ENCODE measurements at regions not wholly inside any gene's neighbourhood (a gene's known extent, or its start where the extent isn't known, plus 50 kb on each side); places are given as distances from the start of the nearest gene placed in this dataset.

DNA sequence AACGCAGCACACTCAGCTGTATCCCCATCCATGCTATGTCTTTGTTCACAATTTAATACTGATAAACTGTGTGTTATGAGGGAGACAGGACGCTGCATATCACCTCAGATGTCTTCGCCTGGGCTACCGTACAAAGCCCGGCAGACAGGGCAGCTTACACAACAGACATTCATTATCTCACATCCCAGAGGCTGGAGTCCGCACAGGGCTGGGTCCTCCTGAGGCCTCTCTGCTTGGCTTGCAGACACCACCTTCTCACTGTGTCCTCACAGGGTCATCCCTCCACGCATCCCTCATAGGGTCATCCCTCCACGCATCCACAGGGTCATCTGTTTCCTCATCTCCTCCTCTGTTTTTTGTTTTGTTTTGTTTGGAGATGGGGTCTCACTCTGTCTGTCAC, 61.2 kb downstream of the SHANK2 start:
- ATAC-seq (no peak), DNase-seq (no peak)
- Histone ChIP-seq H3K36me3 (ENCODE audit: low read depth) (no peaks in the 10 kb centered on the region), H3K4me1 (ENCODE audit: low read depth) (no peaks in the 10 kb centered on the region), H3K4me3 (no peak overlapping the region), H3K9me3 (no peaks in the 10 kb centered on the region)
- intact Hi-C loops (cut with DNase I, micrococcal nuclease) = no loop called here
- TF ChIP-seq, protein P1, sequence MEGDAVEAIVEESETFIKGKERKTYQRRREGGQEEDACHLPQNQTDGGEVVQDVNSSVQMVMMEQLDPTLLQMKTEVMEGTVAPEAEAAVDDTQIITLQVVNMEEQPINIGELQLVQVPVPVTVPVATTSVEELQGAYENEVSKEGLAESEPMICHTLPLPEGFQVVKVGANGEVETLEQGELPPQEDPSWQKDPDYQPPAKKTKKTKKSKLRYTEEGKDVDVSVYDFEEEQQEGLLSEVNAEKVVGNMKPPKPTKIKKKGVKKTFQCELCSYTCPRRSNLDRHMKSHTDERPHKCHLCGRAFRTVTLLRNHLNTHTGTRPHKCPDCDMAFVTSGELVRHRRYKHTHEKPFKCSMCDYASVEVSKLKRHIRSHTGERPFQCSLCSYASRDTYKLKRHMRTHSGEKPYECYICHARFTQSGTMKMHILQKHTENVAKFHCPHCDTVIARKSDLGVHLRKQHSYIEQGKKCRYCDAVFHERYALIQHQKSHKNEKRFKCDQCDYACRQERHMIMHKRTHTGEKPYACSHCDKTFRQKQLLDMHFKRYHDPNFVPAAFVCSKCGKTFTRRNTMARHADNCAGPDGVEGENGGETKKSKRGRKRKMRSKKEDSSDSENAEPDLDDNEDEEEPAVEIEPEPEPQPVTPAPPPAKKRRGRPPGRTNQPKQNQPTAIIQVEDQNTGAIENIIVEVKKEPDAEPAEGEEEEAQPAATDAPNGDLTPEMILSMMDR (IDR thresholded peaks at IDR 0.05) = no peak

DNA sequence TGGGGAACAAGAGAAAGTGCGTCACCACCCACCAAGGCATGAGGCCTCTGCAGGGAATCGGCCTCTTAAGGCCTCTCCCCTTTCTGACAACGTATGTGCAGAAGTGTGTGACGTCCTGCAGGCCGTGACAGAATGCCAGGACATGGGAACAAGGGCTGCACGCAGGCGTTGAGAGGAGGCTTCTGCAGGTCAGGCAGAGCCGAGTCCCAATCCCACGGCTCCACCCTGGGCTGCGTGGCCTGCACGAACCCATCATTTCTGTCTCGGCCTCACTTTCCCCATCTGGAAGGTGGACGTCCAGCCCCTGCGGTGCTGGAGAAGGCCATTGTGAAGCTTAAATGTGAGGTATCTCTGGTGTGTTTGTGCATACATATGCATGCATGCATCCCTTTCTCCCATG, 61.8 kb downstream of the SHANK2 start:
- TF ChIP-seq, protein P1 (IDR thresholded peaks at IDR 0.05) = no peak
- intact Hi-C loops (cut with DNase I, micrococcal nuclease) = no loop called here
- Histone ChIP-seq H3K36me3 (ENCODE audit: low read depth) (no peaks in the 10 kb centered on the region), H3K9me3 (no peaks in the 10 kb centered on the region), H3K4me3 (no peak overlapping the region), H3K4me1 (ENCODE audit: low read depth) (no peaks in the 10 kb centered on the region)
- DNase-seq (no peak), ATAC-seq (no peak)

- H3K9me3 ChIP-seq = no peaks in the 10 kb centered on the region
- DNase-seq (no peak), ATAC-seq (no peak)
- intact Hi-C loops (cut with DNase I, micrococcal nuclease) = no loop called here
- no peaks in the 10 kb centered on the region for H3K36me3 ChIP-seq (ENCODE audit: low read depth)
- H3K4me3 ChIP-seq = no peak overlapping the region
- no peaks in the 10 kb centered on the region for H3K4me1 ChIP-seq (ENCODE audit: low read depth)
- TF ChIP-seq, protein P1 (IDR thresholded peaks at IDR 0.05) = no peak
Observed at GRCh38 chr11:71189768-71190315, 62.5 kb downstream of the SHANK2 start.

GRCh38 chr11:71188886-71189767, 63.2 kb downstream of the SHANK2 start:
- DNase-seq = no peak
- intact Hi-C loops (cut with DNase I, micrococcal nuclease) = no loop called here
- Histone ChIP-seq H3K9me3 (no peaks in the 10 kb centered on the region), H3K4me3 (no peak overlapping the region), H3K36me3 (ENCODE audit: low read depth) (no peaks in the 10 kb centered on the region), H3K4me1 (ENCODE audit: low read depth) (no peaks in the 10 kb centered on the region)
- ATAC-seq = no peak
- TF ChIP-seq, protein P1 (IDR thresholded peaks at IDR 0.05) = no peak

GRCh38 chr11:71188073-71188472, 64.3 kb downstream of the SHANK2 start:
- Histone ChIP-seq H3K4me1 (ENCODE audit: low read depth) (no peaks in the 10 kb centered on the region), H3K36me3 (ENCODE audit: low read depth) (no peaks in the 10 kb centered on the region), H3K4me3 (no peak overlapping the region), H3K9me3 (no peaks in the 10 kb centered on the region)
- intact Hi-C loops (cut with DNase I, micrococcal nuclease) = no loop called here
- ATAC-seq = no peak
- TF ChIP-seq, protein P1 (IDR thresholded peaks at IDR 0.05) = no peak
- DNase-seq = no peak

Data from mucosa of descending colon (tissue), 3 donors.